Endothelial cell of umbilical vein (primary cell): ENCODE measurements at regions not wholly inside any gene's neighbourhood (a gene's known extent, or its start where the extent isn't known, plus 50 kb on each side); places are given as distances from the start of the nearest gene placed in this dataset.

ENCODE experiments used
- BruUV-seq: library from RNA; stranded (reverse); fragments of 400-500 nt; replicated peaks from 2 replicates; lab custom pipeline; 2021; lab: Mats Ljungman, UMichigan
- CTCF ChIA-PET: fragments of 300-600, 350-600 bp; sonication (Branson Sonifier 250); formaldehyde crosslinking; loops from one replicate; lab custom pipeline; 2021; ENCODE audit warnings: antibody characterized with exemption, inconsistent platforms; lab: Charles Lee
- POLR2A ChIA-PET: fragments of 300-600, 350-600 bp; sonication (Branson Sonifier 250); formaldehyde crosslinking; loops from one replicate; lab custom pipeline; 2021; ENCODE audit warnings: antibody characterized with exemption, inconsistent platforms; lab: Charles Lee
- DNase-seq: peaks from one replicate; pipeline ENCODE4 v3.0.0-alpha.2; 2011; ENCODE audit warnings: low read depth, low spot score
- FAIRE-seq: peaks from 2 replicates; lab custom pipeline; 2011; peaks lifted over from hg19 to GRCh38; lab: Jason Lieb, UNC
- H2AFZ ChIP-seq: 2 replicates; pipeline ENCODE4 v1.6.0; 2012; ENCODE audit warnings: low read depth, low read length, control low read depth, inconsistent platforms
- H3K27ac ChIP-seq: 2 replicates; pipeline ENCODE4 v1.5.1; 2011; ENCODE audit warnings: low read depth, mild to moderate bottlenecking, control low read depth, low read length, moderate library complexity; ENCODE audit not compliant: insufficient read depth
- H3K27me3 ChIP-seq, 2 experiments: 2 replicates each; pipeline versions ENCODE4 v1.6.0 to v1.6.1; 2011; ENCODE audit warnings: low read length in 2 of 2, mixed read lengths in 1 of 2; ENCODE audit not compliant: control insufficient read depth in 2 of 2, insufficient read depth in 2 of 2
- H3K36me3 ChIP-seq, 2 experiments: 2 replicates in 1 of 2; 3 replicates in 1 of 2; pipeline ENCODE4 v1.5.1; 2011; ENCODE audit warnings: low read length in 2 of 2, mild to moderate bottlenecking in 1 of 2, moderate library complexity in 1 of 2; ENCODE audit not compliant: control insufficient read depth in 2 of 2, insufficient read depth in 2 of 2; ENCODE audit errors: extremely low read depth in 1 of 2
- H3K4me1 ChIP-seq: 3 replicates; pipeline ENCODE4 v1.5.1; 2011; ENCODE audit warnings: mild to moderate bottlenecking, low read length; ENCODE audit not compliant: control insufficient read depth, insufficient read depth; ENCODE audit errors: extremely low read depth
- H3K4me2 ChIP-seq: 2 replicates; pipeline ENCODE4 v1.6.1; 2011; ENCODE audit warnings: low read length, control low read depth, mixed read lengths; ENCODE audit not compliant: insufficient read depth
- H3K4me3 ChIP-seq, 3 experiments: fragments of 200-600 bp in 1 of 3; sonication (generic), shearing (Covaris generic) in 1 of 3; replicated peaks in 1 of 3; 2 replicates each; pipeline ENCODE4 v1.5.1; 2011 to 2016; ENCODE audit warnings: control low read depth in 3 of 3, low read length in 3 of 3, mild to moderate bottlenecking in 2 of 3, inconsistent platforms in 1 of 3, low read depth in 1 of 3, moderate library complexity in 1 of 3; ENCODE audit not compliant: insufficient read depth in 1 of 3
- H3K79me2 ChIP-seq: 2 replicates; pipeline ENCODE4 v1.6.0; 2012; ENCODE audit warnings: low read length, inconsistent platforms; ENCODE audit not compliant: control insufficient read depth, insufficient read depth
- H3K9ac ChIP-seq: replicated peaks from 2 replicates; pipeline ENCODE3; 2011; ENCODE audit warnings: low read length, control low read depth; ENCODE audit not compliant: insufficient read depth; ENCODE audit errors: extremely low read depth
- H3K9me1 ChIP-seq: replicated peaks from 3 replicates; pipeline ENCODE4 v1.6.0; 2011; ENCODE audit warnings: mild to moderate bottlenecking, low read length; ENCODE audit not compliant: control insufficient read depth, insufficient read depth; ENCODE audit errors: extremely low read depth
- H3K9me3 ChIP-seq: replicated peaks from 2 replicates; pipeline ENCODE4 v1.5.1; 2012; ENCODE audit warnings: low read length, inconsistent platforms; ENCODE audit not compliant: control insufficient read depth, insufficient read depth
- H4K20me1 ChIP-seq: replicated peaks from 2 replicates; pipeline ENCODE3; 2011; ENCODE audit warnings: mild to moderate bottlenecking, low read length; ENCODE audit not compliant: control insufficient read depth, insufficient read depth; ENCODE audit errors: extremely low read depth
- EZH2 ChIP-seq: IDR thresholded peaks from 2 replicates; pipeline ENCODE4 v1.6.1; 2012; ENCODE audit warnings: borderline replicate concordance, low read depth, mild to moderate bottlenecking, moderate library complexity, low read length, inconsistent platforms; ENCODE audit not compliant: severe bottlenecking
- FOS ChIP-seq: IDR thresholded peaks from 2 replicates; pipeline ENCODE4 v1.6.1; 2011; ENCODE audit warnings: mild to moderate bottlenecking, low read length, moderate library complexity, borderline replicate concordance; ENCODE audit not compliant: insufficient read depth
- GATA2 ChIP-seq: IDR thresholded peaks from 2 replicates; pipeline ENCODE4 v1.7.0; 2011; ENCODE audit warnings: low read depth, mild to moderate bottlenecking, moderate library complexity, mixed read lengths, low read length; ENCODE audit not compliant: insufficient read length, insufficient read depth
- JUN ChIP-seq: IDR thresholded peaks from 2 replicates; pipeline ENCODE4 v1.6.1; 2011; ENCODE audit warnings: borderline replicate concordance, low read depth; ENCODE audit not compliant: insufficient read length, insufficient read depth
- MYC ChIP-seq: IDR thresholded peaks from one replicate; pipeline ENCODE4 v1.6.1; 2011; ENCODE audit warnings: mild to moderate bottlenecking, low read depth, low read length
- POLR2A ChIP-seq: IDR thresholded peaks from 2 replicates; pipeline ENCODE4 v1.6.1; 2012; ENCODE audit warnings: low read depth, mild to moderate bottlenecking, control low read depth, low read length
- POLR2AphosphoS5 ChIP-seq: IDR thresholded peaks from 2 replicates; pipeline ENCODE4 v1.6.1; 2012; ENCODE audit warnings: low read depth, mild to moderate bottlenecking, control low read depth, low read length, moderate library complexity; ENCODE audit not compliant: insufficient read depth
- dilution Hi-C: fragments of 300-500 bp; cut with MboI; formaldehyde crosslinking; loops from one replicate; pipeline ENCODE4 v1.15.0; 2019; ENCODE audit warnings: low sequenced_read_pairs; ENCODE audit not compliant: extremely low pct_ligation_motif_present
- intact Hi-C: fragments of 100-400 bp; cut with micrococcal nuclease; formaldehyde crosslinking; loops from one replicate; pipeline ENCODE4 v1.10.0; 2022
- TF ChIP-seq, protein P1 (sequence below), 2 donors: IDR thresholded peaks; 1 replicate in 1 of 2; 2 replicates in 1 of 2; pipeline ENCODE4 v1.5.1; 2011; ENCODE audit warnings: low read length in 2 of 2, mild to moderate bottlenecking in 2 of 2, moderate library complexity in 2 of 2, control low read depth in 1 of 2, inconsistent platforms in 1 of 2, low read depth in 1 of 2; ENCODE audit not compliant: insufficient read depth in 1 of 2; ENCODE audit errors: extremely low read depth in 1 of 2
- TF ChIP-seq, protein P2 (sequence below): IDR thresholded peaks from 2 replicates; pipeline ENCODE4 v1.6.1; 2011; ENCODE audit not compliant: insufficient read depth, insufficient read length

DNA sequence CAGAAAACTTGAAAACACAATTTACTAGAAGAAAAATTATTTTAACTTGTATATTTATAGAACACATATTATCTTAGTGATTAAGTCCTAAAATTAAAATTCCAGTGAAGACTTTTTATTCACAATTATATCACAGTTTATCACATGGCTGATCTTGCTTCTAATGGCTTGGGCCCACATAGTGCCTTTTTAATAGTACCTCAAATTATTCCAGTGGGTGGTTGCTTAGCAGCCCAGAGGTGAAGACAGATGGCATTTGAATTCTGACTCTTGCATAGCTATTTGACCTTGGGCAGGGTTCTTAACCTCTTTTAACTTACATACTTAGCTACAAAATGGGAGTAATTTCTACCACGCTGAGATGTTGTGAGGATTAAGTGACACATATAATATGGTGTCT lies 214.7 kb upstream of the SGO1 start:
- dilution Hi-C loops (no loop called here), intact Hi-C loops (no loop called here)
- H3K27ac ChIP-seq, result no peak overlapping the region
- H3K27me3 ChIP-seq, result no peaks in the 10 kb centered on the region
- TF ChIP-seq FOS (no peak), POLR2AphosphoS5 (no peak), MYC (no peak), EZH2 (no peak), JUN (no peak), GATA2 (no peak), POLR2A (no peak)
- TF ChIP-seq, protein P1, sequence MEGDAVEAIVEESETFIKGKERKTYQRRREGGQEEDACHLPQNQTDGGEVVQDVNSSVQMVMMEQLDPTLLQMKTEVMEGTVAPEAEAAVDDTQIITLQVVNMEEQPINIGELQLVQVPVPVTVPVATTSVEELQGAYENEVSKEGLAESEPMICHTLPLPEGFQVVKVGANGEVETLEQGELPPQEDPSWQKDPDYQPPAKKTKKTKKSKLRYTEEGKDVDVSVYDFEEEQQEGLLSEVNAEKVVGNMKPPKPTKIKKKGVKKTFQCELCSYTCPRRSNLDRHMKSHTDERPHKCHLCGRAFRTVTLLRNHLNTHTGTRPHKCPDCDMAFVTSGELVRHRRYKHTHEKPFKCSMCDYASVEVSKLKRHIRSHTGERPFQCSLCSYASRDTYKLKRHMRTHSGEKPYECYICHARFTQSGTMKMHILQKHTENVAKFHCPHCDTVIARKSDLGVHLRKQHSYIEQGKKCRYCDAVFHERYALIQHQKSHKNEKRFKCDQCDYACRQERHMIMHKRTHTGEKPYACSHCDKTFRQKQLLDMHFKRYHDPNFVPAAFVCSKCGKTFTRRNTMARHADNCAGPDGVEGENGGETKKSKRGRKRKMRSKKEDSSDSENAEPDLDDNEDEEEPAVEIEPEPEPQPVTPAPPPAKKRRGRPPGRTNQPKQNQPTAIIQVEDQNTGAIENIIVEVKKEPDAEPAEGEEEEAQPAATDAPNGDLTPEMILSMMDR (IDR thresholded peaks at IDR 0.05; ENCODE audit: extremely low read depth in 1 of 2, insufficient read depth in 1 of 2, low read depth in 1 of 2, low read length in 2 of 2), result no peak
- TF ChIP-seq, protein P2, sequence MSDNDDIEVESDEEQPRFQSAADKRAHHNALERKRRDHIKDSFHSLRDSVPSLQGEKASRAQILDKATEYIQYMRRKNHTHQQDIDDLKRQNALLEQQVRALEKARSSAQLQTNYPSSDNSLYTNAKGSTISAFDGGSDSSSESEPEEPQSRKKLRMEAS, result no peak
- H4K20me1 ChIP-seq, result no peaks in the 10 kb centered on the region
- CTCF ChIA-PET, result no interaction called here
- FAIRE-seq (no peak), DNase-seq (no peak)
- H3K9me3 ChIP-seq, result no peaks in the 10 kb centered on the region
- H3K9ac ChIP-seq, result no peak overlapping the region
- H3K79me2 ChIP-seq, result no peaks in the 10 kb centered on the region
- H3K4me3 ChIP-seq, result no peak overlapping the region
- H2AFZ ChIP-seq, result no peak overlapping the region
- no peaks in the 10 kb centered on the region for H3K36me3 ChIP-seq
- POLR2A ChIA-PET, result no interaction called here
- H3K9me1 ChIP-seq, result no peaks in the 10 kb centered on the region
- H3K4me1 ChIP-seq, result no peaks in the 10 kb centered on the region
- BruUV-seq, result no TSS peak
- H3K4me2 ChIP-seq, result no peak overlapping the region
